Gastrocnemius medialis (tissue), 4 donors: ENCODE measurements at regions not wholly inside any gene's neighbourhood (a gene's known extent, or its start where the extent isn't known, plus 50 kb on each side); places are given as distances from the start of the nearest gene placed in this dataset.

ENCODE experiments used
- CTCF ChIP-seq, 5 experiments: fragments of 450-650 bp in 3 of 5; fragments of 200-600 bp in 2 of 5; sonication (generic) in 2 of 5; IDR thresholded peaks in 4 of 5; conservative IDR thresholded peaks in 1 of 5; 1 replicate in 4 of 5; 2 replicates in 1 of 5; pipeline ENCODE4 v1.5.1; 2016 to 2019; ENCODE audit warnings: antibody characterized with exemption in 5 of 5, mild to moderate bottlenecking in 3 of 5, moderate library complexity in 3 of 5
- POLR2A ChIP-seq, 2 donors: fragments of 450-650 bp; IDR thresholded peaks; one replicate each; pipeline ENCODE4 v1.6.1; 2017; ENCODE audit warnings: antibody characterized with exemption in 2 of 2, mild to moderate bottlenecking in 2 of 2, moderate library complexity in 2 of 2

GRCh38 chr20:22217712-22218352 is 366.5 kb downstream of the FOXA2 start:
- TF ChIP-seq CTCF (IDR thresholded peaks at IDR 0.05 in 4 of 5, conservative IDR thresholded peaks at IDR 0.05 in 1 of 5) (no peak), POLR2A (IDR thresholded peaks at IDR 0.05) (no peak)
